DMS114 treated with DMSO at 0.1 percent for 48 hours (cell line): ENCODE measurements at regions not wholly inside any gene's neighbourhood (a gene's known extent, or its start where the extent isn't known, plus 50 kb on each side); places are given as distances from the start of the nearest gene placed in this dataset.
"Not testable (repeated sequence)": the region's sequence is repeated elsewhere in the genome, so short reads cannot be mapped to it uniquely, and the experiment has no call there.

Experiments
- DNase-seq: peaks from one replicate; lab custom pipeline; 2025; ENCODE audit not compliant: unreplicated experiment; lab: John Stamatoyannopoulos, UW

DNA sequence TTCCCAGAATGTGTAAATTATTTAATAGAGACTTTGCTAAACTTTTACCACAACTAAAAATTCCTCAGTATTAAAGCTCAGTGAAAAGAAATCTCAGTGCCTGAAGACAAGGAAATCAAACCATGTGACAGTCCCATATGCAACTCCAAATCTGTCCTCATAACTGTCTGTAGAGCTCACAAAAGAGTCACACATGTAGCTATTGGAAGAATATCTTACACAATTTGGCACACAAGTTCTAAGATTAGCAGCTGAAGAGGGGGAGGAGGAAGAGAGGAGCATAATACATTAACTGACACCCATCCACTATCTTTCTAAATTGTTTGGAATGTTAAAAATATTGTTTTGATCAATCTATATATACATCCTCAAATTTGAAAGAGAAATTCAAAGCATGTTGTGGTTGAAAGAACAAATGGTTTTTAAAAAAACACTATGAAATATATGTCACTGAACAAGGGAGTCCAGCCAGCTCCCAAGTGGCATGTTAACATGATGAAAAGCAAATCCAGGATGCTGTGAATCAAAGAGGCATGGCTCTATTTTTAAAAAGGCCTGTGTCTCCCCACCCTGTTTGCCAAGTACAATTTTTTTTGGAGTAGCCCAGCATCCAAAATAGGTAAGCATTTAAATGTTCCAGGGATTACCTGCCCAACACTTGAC is 126.3 kb upstream of the NANOGP8 start:
- no peak for DNase-seq

- no peak for DNase-seq
These were observed 125.3 kb upstream of the NANOGP8 start for GRCh38 chr15:35210370-35210769.

DNA sequence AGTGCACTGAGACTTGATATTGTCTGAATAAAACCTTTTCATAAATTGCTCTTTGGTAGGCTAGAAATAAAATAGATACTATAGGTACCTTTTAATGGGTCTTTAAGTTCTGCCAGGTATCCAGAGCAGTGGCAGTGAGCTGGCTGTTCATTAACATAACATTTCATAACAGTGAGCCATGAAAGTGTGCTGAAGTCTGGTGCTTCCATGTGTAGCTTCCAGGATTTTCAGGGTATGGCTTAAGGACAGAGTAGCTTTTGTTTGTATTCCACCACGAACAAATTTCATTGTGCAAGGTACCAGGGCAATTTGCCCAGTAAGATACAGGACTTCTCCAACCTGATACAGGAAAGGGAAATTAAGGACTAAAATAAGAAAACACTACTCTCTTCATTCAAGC is 124.7 kb upstream of the NANOGP8 start:
- no peak for DNase-seq

GRCh38 chr15:35208353-35208752 is 123.3 kb upstream of the NANOGP8 start:
- DNase-seq, result no peak

GRCh38 chr15:35206060-35206675 is 121.1 kb upstream of the NANOGP8 start:
- no peak for DNase-seq

DNA sequence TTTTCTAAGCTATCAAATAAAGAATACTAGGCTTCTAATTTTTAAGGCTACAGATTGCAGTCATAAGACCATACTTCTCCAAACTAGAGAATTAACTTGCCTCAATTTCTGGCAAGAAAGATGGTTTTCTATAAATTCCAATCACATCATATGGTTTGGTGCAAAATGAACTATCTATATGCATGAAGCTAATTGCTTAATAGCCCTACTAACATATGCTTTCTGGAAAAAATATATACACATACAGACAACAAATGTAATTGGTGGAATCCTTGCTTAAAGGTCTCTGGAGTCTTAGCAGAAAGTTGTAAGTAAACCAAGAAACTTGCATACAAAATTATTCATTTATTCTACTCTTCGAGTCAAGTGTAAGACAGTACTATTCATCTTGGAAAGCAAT is 113.1 kb upstream of the NANOGP8 start:
- DNase-seq, result no peak

DNA sequence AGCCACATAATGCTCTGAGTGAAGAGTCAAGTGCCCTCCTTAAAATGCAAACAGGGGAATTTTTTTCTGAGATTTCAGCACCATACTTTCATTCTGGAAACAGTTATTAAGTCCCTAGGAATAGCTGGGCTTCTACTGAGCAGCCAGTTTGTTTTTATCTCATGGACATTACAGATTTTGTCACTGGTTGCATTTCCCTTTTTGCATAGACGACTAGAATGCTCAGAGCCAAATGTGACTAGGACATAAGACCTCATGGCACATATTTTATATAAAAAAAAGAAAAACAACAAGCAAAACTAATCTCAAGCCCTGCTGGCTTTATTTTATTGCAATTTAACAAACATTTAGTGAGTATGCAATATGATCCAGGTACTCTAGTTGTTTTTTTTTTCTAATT is 112.7 kb upstream of the NANOGP8 start:
- no peak for DNase-seq

GRCh38 chr15:35197306-35197705 is 112.2 kb upstream of the NANOGP8 start:
- no peak for DNase-seq

GRCh38 chr15:35196273-35196672 is 111.2 kb upstream of the NANOGP8 start:
- no peak for DNase-seq

DNA sequence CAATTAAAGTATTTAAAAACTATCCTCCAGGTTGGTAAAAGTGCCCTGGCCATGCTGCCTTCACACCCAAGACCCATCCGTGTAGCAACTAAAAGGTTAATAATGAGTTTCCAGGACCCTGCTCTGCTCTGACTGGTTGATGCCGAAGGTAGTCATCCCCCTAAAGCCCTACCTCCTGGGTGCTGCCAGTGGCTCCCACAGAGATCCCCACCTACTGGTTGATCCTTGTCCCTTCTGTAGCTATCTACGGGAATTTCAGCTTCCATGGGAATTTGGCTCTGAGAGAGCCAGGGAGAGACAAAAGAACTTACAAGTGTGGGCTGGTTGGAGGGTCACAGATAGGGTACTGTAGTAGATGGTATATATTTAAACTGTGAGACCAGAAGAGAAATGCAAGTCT is 110.6 kb upstream of the NANOGP8 start:
- DNase-seq, result no peak

DNA sequence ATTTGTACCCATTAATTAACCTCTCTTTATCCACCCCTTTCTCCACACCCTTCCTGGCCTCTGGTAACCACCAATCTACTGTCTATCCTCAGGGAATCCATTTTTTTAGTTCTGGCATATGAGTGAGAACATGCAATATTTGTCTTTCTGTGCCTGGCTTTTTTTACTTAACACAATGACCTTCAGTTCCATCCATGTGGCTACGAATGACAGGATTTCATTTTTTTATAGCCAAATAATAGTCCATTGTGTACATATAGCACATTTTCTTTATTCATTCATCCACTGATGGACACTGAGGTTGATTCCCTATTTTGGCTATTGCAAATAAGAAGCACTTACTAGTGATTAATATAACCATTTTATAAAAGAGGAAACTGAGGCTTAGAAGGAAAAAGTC is 109.9 kb upstream of the NANOGP8 start:
- no peak for DNase-seq

GRCh38 chr15:35194296-35194695 is 109.2 kb upstream of the NANOGP8 start:
- DNase-seq, result no peak

DNA sequence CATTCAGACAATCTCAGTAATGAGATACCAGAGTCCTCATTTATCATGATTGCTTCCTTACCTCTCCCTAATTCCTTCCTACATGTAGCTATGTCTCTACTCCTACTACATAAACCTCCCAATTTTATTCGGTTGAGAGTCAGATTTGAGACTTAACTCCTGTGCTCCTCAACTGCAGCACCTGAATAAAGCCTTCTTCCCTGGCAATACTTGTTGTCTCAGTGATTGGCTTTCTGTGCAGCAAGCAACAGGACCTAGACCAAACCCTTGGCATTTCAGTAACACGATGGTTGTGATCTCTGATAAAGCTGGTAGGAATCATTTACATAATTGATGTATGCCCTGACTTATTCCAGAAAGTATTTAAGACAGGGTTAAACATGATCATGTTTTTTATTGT is 106.7 kb upstream of the NANOGP8 start:
- DNase-seq, result no peak

DNA sequence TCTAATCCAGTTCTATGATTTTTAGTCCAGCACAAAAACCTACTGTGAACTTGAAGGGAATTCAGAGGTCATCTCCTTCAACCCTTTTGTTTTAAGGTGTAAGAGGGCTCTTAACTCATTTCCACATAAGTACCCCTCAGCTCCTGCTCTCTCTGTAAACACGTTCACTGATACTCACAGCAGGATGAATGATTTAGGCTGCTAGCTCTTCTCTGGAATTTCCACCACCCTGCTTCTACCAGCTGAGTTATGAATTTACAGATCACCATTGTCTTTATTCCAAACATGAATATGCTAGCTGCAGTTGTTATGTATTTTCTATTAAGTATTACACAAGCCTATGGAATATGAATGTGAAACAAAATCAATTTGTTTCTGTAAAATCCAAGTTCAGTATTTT is 101.3 kb upstream of the NANOGP8 start:
- DNase-seq, result no peak

- DNase-seq, result no peak
These were observed 99.6 kb upstream of the NANOGP8 start for GRCh38 chr15:35184646-35185045.

- DNase-seq, result no peak
These were observed 97.9 kb upstream of the NANOGP8 start for GRCh38 chr15:35182841-35183479.

DNA sequence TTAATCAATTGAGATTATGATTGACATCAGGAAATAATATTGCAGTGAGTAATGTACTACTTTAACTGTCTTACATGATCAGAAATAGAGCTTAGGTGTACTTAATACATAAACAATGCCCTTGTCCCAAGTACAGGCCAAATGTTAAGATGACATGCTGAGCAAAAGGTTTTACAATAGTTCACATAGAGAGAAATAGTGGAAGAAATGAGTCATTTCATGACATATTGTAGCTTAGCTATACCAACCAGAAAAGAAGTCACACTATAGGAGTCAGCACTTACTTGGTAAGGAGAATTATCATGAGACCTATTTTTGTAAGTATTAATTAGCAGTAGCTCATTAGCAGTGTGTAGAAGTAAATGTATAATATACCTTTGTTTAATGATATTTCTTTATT is 96.4 kb upstream of the NANOGP8 start:
- DNase-seq, result no peak

DNA sequence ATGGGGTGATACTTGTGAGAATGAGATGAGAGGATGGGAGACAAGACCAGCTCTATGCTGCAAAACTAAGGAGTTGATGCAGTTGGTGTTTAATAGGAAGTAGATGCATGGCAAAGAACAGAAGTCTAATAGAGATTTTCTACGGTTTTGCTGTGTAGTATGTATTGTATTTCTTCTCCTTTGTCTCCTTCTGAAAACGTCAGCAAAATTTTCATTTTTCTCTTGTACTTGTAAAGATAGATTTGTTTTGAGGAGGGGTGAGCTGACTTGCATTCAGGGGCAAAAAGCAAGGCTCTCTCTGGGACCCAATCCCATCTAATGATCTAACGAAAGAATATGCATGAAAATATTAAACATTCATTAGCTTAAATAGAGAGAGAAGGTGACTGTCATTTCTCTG is 94.6 kb upstream of the NANOGP8 start:
- DNase-seq, result no peak

GRCh38 chr15:35178186-35178585 is 93.1 kb upstream of the NANOGP8 start:
- not testable (repeated sequence) for DNase-seq

DNA sequence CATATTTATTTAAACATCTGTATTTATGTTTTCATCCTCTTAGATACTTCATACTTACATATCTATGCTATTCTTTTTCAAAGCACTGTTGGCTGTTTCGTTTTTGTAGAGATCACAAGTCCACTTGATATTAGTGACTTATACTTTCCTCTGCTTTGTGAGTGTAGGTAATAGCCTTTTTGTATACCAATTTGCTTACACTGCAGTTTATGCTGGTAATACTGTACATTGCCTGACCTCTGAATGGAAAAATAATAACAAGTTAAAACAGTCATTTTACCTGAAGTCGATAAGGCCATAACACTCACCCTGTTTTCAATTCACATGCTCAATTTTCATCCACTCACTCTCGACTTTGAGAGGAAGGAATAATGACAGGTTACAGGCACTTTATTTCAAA is 89.9 kb upstream of the NANOGP8 start:
- no peak for DNase-seq

DNA sequence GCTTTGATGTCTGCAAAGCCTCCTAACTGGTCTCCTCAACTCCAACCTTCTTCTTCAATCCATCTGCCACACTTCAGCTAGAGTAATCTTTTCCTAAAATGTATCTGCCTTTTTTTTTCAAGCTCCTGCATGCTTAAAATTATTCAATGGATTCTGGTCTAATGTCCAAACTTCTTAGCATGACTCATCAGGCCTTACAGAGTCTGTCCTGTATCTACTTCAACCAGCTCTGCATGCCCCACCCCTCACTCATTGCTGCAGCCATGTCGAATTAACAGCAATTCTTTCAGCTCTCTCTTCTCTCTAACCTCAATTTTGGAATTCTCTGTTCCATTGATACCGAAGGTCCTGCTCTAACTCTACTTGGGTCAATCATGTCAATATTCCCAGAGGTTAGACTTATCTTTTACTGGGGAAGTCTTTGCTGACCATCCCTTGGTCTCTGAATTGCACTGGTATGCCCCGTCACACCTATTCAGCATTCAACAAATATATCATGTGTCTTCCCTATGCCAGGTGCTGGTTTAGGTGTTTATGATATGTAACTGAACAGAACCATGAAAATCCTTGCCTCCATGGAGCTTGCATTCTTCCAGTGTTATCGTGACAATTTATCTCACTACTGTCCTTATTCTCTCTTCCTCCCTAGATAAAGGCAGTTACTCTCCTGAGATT is 88.5 kb upstream of the NANOGP8 start:
- DNase-seq, result no peak

DNA sequence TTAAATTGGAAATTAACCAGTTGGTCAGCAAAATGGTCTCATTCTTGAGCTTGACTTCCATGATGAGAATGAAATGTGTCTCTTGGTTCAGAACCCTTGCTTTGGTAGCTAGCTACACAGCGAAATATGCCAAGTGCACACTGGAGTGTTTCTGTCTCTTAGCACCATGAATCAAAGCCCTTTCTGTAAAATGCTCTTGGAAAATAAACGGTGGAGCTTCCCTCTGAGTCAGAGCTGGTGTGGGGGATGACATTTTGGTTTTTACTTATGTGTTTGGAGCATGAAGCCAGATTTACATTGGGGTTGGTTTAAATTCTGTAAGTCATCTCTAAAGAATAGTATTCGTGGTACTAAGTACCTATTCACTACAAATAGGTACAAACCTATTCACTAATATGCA is 85.1 kb upstream of the NANOGP8 start:
- no peak for DNase-seq
